Amniotic epithelial cell (primary cell): ENCODE measurements at regions not wholly inside any gene's neighbourhood (a gene's known extent, or its start where the extent isn't known, plus 50 kb on each side); places are given as distances from the start of the nearest gene placed in this dataset.

Source experiments
- DNase-seq: peaks from one replicate; pipeline ENCODE4 v3.0.0-alpha.2; 2010; ENCODE audit warnings: low read depth

DNA sequence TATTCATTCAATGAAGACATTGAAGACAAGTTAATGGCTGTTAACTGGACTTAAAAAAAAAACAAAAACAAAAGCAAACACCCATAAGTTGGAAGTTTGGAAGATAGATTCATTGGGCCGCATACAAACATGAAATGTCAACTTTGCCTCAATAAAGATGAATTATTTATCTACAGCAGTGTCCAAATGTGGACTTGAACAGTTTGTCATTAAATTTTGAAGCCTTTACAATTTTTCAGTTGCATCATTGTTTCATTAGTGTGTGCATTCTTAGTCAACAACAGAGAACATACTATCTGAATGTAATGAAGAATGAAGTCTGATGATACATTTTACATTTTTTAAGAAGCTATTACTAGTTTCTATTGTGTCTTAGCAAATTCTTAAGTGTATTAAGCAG lies 152.1 kb downstream of the SLIT2 start:
- DNase-seq = no peak

DNA sequence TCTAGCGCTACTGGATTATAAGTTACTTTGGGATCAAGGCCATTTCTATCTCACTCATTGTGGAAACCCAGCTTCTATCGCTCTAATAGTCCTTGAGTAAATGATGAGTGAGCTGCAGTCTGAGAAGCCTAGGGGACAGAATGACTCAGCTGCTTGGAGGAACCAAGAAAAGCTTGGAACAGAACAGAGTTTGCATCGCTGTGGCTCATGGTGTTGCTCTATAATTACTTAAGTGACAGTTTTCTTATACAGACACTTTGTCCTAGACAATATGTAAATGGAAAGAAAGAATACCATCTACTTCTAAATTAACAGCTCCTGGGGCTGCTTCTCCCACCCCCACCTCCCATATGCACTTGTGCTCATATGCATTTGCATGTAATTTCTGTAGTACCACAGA lies 156.9 kb downstream of the SLIT2 start:
- peak; percentile 52 for DNase-seq

DNA sequence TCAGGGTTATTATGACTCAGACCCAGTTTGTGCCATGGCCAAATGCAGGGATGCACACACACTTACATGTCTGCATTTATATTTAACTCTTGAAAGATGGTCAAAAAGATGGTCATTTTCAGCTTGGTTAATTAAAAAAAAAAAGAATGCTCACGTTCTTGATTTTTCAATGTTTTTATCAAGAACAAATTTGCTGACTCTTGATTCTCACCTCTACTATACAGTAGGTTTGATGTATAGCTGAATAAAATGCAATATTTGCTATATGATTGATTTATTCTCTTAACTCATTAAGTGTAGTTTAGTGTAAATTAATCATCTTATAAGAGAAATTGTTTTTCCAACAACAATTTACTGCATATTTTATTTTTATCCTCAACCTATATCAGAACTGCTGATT lies 160.4 kb downstream of the SLIT2 start:
- no peak for DNase-seq

GRCh38 chr4:20416800-20417199 lies 165.1 kb downstream of the SLIT2 start:
- no peak for DNase-seq

DNA sequence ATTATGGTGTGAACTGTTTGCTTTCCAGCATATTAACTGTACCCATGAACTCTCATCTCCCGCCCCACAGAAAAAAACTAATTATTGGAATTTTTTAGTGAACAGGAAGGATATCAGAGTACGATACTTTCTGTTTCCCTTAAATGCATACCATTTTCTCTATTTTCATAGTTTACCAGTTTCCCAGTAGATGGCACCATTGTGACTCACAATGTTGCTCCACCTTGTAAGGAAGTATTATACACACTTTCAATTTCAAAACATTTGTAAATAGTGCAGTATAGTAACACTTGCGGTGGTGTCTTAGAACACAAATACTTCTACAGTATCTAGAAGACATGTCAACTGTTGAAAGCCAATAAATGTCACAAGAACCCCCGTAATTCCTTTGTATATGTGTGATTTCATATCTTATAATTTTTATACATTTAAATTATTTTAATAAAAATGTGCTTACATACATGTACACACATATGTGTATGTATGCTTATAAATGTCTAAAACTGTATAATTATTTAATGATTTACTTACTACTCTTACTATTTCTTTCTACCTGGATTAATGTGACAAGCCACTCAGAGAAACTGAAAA lies 167.3 kb downstream of the SLIT2 start:
- peak; percentile 80 for DNase-seq

GRCh38 chr4:20420916-20421602 lies 169.4 kb downstream of the SLIT2 start:
- DNase-seq = no peak

DNA sequence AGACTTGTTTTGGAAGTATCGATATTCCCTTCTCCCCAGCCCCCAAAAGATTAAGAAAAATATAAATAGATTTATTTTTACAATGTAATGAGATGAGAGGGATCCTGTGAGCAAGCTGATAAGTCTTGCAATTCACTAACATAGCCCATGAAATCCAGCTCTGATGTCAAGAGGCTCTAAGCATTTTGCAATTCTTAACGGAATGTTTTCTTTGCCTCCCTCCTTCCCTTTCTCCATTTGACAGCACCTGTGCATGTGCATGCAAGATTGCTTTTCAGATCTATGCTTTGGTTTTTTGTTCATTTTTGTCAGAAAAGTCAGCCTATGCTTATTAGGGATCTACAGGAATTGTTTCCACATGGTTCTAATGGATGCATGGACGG lies 169.9 kb downstream of the SLIT2 start:
- DNase-seq = no peak

DNA sequence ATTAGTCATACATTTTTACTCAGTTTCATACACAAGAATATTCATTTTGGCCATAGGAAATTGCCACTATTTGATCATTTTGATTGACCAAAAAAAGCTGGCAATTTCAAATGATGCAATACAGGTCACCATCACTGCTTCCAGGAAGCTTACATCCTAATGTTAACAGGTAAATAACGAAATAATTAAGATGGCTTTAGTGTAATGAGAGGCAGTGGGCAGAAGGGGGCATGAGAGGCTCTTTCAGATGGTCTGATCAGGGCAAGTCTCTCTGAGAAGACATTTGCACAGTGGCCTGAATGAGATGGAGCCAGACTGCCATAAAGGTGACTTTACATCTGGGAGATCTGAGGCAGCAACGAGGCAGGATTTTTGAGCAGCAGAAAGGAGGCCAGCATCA lies 170.7 kb downstream of the SLIT2 start:
- peak; percentile 58 for DNase-seq

- no peak for DNase-seq
These were observed 171.7 kb downstream of the SLIT2 start for GRCh38 chr4:20423420-20423819.

DNA sequence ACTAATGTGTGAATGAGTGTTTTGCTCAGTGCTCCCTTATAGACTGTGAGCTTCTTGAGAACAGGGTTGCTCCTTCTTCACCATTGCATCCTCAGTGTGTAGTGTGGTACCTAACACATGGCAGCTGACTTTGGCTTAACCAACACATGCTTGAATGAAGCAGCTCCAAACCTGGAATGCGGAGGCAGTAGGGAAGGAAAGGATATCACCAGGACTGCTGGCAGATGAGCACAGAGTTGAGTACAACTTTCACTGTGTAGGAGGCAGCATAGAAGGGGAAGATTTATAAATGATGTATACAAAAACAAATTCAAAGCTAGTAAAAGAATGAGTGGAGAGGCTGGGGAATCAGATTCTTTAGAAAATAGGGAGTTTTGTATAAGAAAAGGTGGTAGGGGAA lies 174.3 kb downstream of the SLIT2 start:
- peak; percentile 66 for DNase-seq

- no peak for DNase-seq
These were observed 176.9 kb downstream of the SLIT2 start for GRCh38 chr4:20428436-20429160.

DNA sequence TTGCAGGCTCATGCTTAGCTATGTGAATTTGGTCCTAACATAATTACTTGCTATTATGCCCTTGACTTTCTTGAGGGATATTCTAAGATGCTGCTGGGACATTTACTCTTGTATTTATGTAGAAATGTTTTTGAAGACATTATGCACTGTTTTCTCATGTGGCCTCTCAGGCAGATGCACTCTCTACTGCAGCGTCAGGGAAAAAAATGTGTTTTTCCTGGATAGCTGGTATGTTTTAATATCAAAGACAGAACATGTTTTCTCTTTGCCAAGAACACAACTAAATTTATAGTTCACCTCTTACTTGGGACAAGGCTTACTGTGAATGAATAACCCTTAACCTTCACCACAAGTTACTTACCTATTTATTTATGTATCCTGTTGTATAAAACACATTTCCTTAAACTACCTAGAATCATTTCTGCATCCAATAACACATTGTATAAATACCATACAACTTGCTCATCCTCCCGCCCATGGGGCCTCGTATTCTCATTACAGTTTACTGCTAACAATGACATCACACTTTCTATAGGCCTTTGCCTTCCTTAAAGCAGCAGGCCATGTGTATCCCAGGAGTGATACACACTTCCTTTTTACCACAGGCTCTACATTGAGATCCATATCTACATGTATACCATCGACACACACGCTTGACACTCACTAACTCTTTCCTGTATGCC lies 178.7 kb downstream of the SLIT2 start:
- DNase-seq = peak; percentile 58

DNA sequence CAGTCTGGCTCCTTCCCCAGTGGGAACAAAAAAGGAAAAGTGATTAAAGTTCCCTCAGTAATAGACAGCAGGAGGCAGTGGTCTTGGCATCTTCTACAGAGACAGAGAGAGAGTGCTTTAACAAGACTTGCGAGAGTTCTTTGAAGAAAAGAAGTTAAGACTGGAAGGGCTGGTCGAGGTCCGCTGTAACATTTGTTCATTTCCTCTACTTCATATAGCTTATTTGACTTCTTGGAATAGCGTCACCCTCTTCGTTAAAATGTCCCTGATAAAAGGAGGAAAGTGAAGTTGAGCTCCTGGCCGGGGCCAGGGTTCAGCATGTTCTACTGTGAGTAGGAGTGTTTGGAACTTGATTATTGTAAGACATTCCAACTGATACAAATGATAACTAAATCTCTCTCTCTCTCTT lies 179.8 kb downstream of the SLIT2 start:
- peak; percentile 39 for DNase-seq

GRCh38 chr4:20432088-20432487 lies 180.4 kb downstream of the SLIT2 start:
- peak; percentile 95 for DNase-seq

GRCh38 chr4:20433097-20433705 lies 181.5 kb downstream of the SLIT2 start:
- peak; percentile 27 for DNase-seq

GRCh38 chr4:20440170-20440569 lies 188.5 kb downstream of the SLIT2 start:
- DNase-seq = no peak

DNA sequence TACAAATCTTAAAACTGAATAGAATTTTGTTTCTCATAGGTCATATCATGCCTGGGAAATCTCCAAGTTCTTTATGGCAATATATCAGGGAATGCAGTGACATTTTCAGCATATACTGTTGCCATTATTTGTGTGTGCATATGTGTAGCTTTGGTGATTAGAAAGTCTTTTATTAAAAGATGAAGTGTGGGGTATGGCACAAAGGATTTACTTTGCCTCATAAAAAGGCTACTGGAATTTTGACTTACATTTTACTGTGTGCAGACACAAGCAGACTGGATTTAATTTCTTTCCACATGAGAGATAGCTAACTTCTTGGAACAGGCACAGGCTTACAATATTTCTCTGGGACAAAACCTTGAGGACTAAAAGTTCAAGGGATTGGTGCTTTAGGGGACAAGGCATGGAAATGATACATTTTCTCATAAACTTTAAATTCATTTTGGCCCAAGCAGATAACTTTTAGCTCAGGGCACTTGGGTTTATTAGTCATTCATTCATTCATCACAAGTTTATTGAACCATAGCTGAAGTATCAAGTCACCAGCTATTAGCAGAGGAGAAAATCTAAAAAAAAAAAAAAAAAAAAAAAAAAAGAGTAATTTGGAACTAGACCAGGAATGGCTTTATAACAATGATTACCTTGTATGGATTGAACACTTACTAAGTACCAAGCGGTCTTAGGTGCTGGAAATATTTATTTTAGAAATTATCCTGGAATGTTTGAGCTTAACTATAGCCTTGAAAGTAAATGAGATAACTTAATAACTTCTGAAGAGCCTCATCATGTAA lies 191.5 kb downstream of the SLIT2 start:
- no peak for DNase-seq

DNA sequence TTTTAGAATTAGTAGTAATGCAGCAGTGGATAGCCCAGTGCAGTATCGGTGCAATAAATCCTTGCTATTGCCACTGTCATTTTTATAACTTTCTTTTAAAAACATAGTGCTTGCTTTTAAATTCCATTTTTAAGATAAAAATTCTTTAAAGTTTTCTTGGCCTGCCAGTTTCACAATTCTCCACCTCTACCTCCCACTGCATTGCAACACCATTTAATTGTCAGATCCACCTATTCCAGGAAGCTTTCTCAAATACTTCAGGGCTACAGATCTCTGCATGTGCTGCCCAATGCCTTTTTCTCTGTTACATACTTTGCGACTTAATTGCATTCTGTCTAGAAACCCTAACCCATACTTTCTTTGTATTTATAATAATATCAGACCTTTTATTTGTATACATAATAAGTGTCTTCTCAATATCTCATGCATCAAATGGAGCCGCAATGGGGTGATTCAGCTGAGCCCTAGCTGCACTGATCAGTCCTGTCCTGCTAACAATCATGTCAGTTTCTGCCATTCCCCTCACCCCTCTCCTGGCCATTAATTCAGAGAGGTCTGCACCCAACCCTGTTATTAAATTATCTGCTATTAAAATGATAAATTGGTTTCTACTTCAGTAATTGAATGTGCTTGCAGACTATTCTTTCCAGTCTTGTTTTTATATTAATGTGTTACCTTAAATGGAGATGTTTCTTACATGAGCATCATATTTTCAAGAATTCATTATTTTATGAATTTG lies 193.1 kb downstream of the SLIT2 start:
- peak; percentile 63 for DNase-seq

- peak; percentile 76 for DNase-seq
These were observed 194.4 kb downstream of the SLIT2 start for GRCh38 chr4:20445933-20446723.

DNA sequence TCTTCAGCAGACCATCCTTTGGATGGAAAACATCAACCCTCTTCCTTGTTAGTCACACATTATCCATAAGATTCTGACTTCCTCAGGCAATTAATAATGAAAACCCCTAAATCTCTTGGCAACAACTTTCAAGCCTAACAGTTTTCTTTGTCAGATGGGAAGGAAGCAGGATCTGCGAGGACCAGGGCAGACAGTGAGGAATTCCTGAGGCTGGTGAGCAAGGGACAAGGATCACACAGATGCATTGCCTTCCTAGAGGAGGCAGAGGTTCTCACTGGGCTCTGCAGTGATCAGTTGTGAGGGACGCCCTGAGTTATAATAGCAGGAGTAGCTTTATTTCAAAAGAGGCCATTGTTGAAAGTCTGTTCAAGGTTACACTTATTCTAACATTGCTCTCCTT lies 195.4 kb downstream of the SLIT2 start:
- DNase-seq = no peak
